Cardiac muscle cell (in vitro differentiated cells and primary cell): ENCODE measurements at regions not wholly inside any gene's neighbourhood (a gene's known extent, or its start where the extent isn't known, plus 50 kb on each side); places are given as distances from the start of the nearest gene placed in this dataset.

Source experiments
- DNase-seq, 2 donors: peaks; one replicate each; pipeline versions ENCODE4 v3.0.0 to v3.0.0-alpha.2; 2010 to 2017; ENCODE audit warnings: low read depth in 1 of 2, low spot score in 1 of 2
- H3K27ac ChIP-seq: fragments of 200-600 bp; sonication (generic); 2 replicates; pipeline ENCODE4 v1.5.1; 2016
- H3K27me3 ChIP-seq: fragments of 200-600 bp; sonication (generic); 2 replicates; pipeline ENCODE4 v1.6.0; 2016; ENCODE audit warnings: control low read depth
- H3K36me3 ChIP-seq: fragments of 200-600 bp; sonication (generic); 2 replicates; pipeline ENCODE4 v1.5.1; 2016; ENCODE audit warnings: control low read depth
- H3K4me1 ChIP-seq: fragments of 200-600 bp; sonication (generic); 2 replicates; pipeline ENCODE4 v1.8.1; 2017; ENCODE audit warnings: low read depth, mild to moderate bottlenecking, mixed run types
- H3K4me3 ChIP-seq: fragments of 200-600 bp; sonication (generic); 2 replicates; pipeline ENCODE4 v1.5.1; 2016; ENCODE audit warnings: mild to moderate bottlenecking
- H3K9me3 ChIP-seq: fragments of 200-600 bp; sonication (generic); 2 replicates; pipeline ENCODE4 v1.5.1; 2017; ENCODE audit warnings: low read depth, mild to moderate bottlenecking, control low read depth
- CTCF ChIP-seq: IDR thresholded peaks from 2 replicates; pipeline ENCODE4 v1.5.1; 2012; ENCODE audit warnings: low read depth, mild to moderate bottlenecking, low read length

GRCh38 chr2:215218587-215219577, 80.5 kb upstream of the ABCA12 start:
- peak in 1 of 2 donors; percentile 71 for DNase-seq

GRCh38 chr2:215216806-215217205, 78.4 kb upstream of the ABCA12 start:
- Histone ChIP-seq H3K27ac (no peak overlapping the region), H3K4me3 (no peak overlapping the region), H3K36me3 (no peaks in the 10 kb centered on the region), H3K27me3 (no peaks in the 10 kb centered on the region), H3K9me3 (no peaks in the 10 kb centered on the region), H3K4me1 (no peaks in the 10 kb centered on the region)
- DNase-seq: no peak
- no peak for TF ChIP-seq CTCF

More at GRCh38 chr2:215218587-215219577, 80.5 kb upstream of the ABCA12 start:
- no peaks in the 10 kb centered on the region for H3K4me1 ChIP-seq
- H3K36me3 ChIP-seq: no peaks in the 10 kb centered on the region
- no peak overlapping the region for H3K27ac ChIP-seq
- no peak for TF ChIP-seq CTCF
- no peak overlapping the region for H3K4me3 ChIP-seq
- no peaks in the 10 kb centered on the region for H3K27me3 ChIP-seq
- H3K9me3 ChIP-seq: no peaks in the 10 kb centered on the region

- H3K27me3 ChIP-seq: no peaks in the 10 kb centered on the region
- no peak for DNase-seq
- no peak for TF ChIP-seq CTCF
These were observed 77.2 kb upstream of the ABCA12 start for GRCh38 chr2:215215637-215216036.

GRCh38 chr2:215210082-215210481, 71.7 kb upstream of the ABCA12 start:
- Histone ChIP-seq H3K27me3 (no peaks in the 10 kb centered on the region), H3K27ac (no peak overlapping the region), H3K36me3 (no peaks in the 10 kb centered on the region), H3K4me3 (no peak overlapping the region), H3K9me3 (no peaks in the 10 kb centered on the region), H3K4me1 (no peaks in the 10 kb centered on the region)
- no peak for DNase-seq
- TF ChIP-seq CTCF: no peak

More at GRCh38 chr2:215215637-215216036, 77.2 kb upstream of the ABCA12 start:
- Histone ChIP-seq H3K36me3 (no peaks in the 10 kb centered on the region), H3K9me3 (no peaks in the 10 kb centered on the region), H3K4me3 (no peak overlapping the region), H3K27ac (no peak overlapping the region), H3K4me1 (no peaks in the 10 kb centered on the region)

GRCh38 chr2:215207791-215208367, 69.5 kb upstream of the ABCA12 start:
- Histone ChIP-seq H3K4me1 (no peaks in the 10 kb centered on the region), H3K4me3 (no peak overlapping the region), H3K36me3 (no peaks in the 10 kb centered on the region), H3K9me3 (no peaks in the 10 kb centered on the region), H3K27me3 (no peaks in the 10 kb centered on the region), H3K27ac (no peak overlapping the region)
- no peak for TF ChIP-seq CTCF
- no peak for DNase-seq
